Smooth muscle cell (in vitro differentiated cells): ENCODE measurements at regions not wholly inside any gene's neighbourhood (a gene's known extent, or its start where the extent isn't known, plus 50 kb on each side); places are given as distances from the start of the nearest gene placed in this dataset.

Experiments used
- DNase-seq: peaks from one replicate; lab custom pipeline; 2025; ENCODE audit not compliant: unreplicated experiment; lab: John Stamatoyannopoulos, UW
- H2AFZ ChIP-seq: fragments of 200-600 bp; sonication (generic); 2 replicates; pipeline ENCODE4 v1.6.0; 2016; ENCODE audit warnings: antibody characterized with exemption, low read depth, mild to moderate bottlenecking
- H3F3A ChIP-seq: fragments of 200-600 bp; sonication (generic); 2 replicates; pipeline ENCODE4 v1.6.0; 2017; ENCODE audit warnings: antibody characterized with exemption, low read depth
- H3K27ac ChIP-seq: fragments of 200-600 bp; sonication (generic); 2 replicates; pipeline ENCODE4 v1.5.1; 2016; ENCODE audit warnings: low read depth, mild to moderate bottlenecking
- H3K27me3 ChIP-seq: fragments of 200-600 bp; sonication (generic); 2 replicates; pipeline ENCODE4 v1.6.1; 2016; ENCODE audit warnings: low read depth, mild to moderate bottlenecking
- H3K36me3 ChIP-seq: fragments of 200-600 bp; sonication (generic); 2 replicates; pipeline ENCODE4 v1.5.1; 2016; ENCODE audit warnings: low read depth
- H3K4me1 ChIP-seq: fragments of 200-600 bp; sonication (generic); 2 replicates; pipeline ENCODE4 v1.5.1; 2016; ENCODE audit warnings: low read depth
- H3K4me2 ChIP-seq: fragments of 200-600 bp; sonication (generic); 2 replicates; pipeline ENCODE4 v1.6.0; 2016; ENCODE audit warnings: mild to moderate bottlenecking
- H3K4me3 ChIP-seq: fragments of 200-600 bp; sonication (generic); 2 replicates; pipeline ENCODE4 v1.5.1; 2016; ENCODE audit warnings: mild to moderate bottlenecking
- H3K79me2 ChIP-seq: fragments of 200-600 bp; sonication (generic); 2 replicates; pipeline ENCODE4 v1.6.0; 2016; ENCODE audit warnings: low read depth, mild to moderate bottlenecking
- H3K9ac ChIP-seq: fragments of 200-600 bp; sonication (generic); 2 replicates; pipeline ENCODE4 v1.6.0; 2016; ENCODE audit warnings: low read depth
- H3K9me3 ChIP-seq: fragments of 200-600 bp; sonication (generic); replicated peaks from 2 replicates; pipeline ENCODE4 v1.5.1; 2016; ENCODE audit warnings: low read depth
- H4K20me1 ChIP-seq: fragments of 200-600 bp; sonication (generic); 2 replicates; pipeline ENCODE4 v1.6.0; 2016; ENCODE audit warnings: low read depth
- CTCF ChIP-seq: fragments of 200-600 bp; sonication (generic); IDR thresholded peaks from 2 replicates; pipeline ENCODE4 v1.5.1; 2017; ENCODE audit warnings: borderline replicate concordance, mild to moderate bottlenecking, antibody characterized with exemption; ENCODE audit not compliant: insufficient read depth, poor library complexity, severe bottlenecking
- WGBS: methylation state at CpG from one replicate; pipeline ENCODE4 v1.1.7; 2016; ENCODE audit warnings: low lambda C conversion rate; 5-methylcytosine and 5-hydroxymethylcytosine counted together

- WGBS, result 86% methylated on average over 7 of the region's 7 CpGs
- no peak for TF ChIP-seq CTCF
Measured at GRCh38 chr14:59013672-59014298, 174.7 kb upstream of the DAAM1 start.

GRCh38 chr14:59015482-59015881 lies 173.0 kb upstream of the DAAM1 start:
- no peaks in the 10 kb centered on the region for H3K79me2 ChIP-seq
- H3K27me3 ChIP-seq, result no peaks in the 10 kb centered on the region
- TF ChIP-seq CTCF, result no peak
- H3F3A ChIP-seq, result no peaks in the 10 kb centered on the region
- H3K4me2 ChIP-seq, result no peak overlapping the region
- no peak overlapping the region for H3K9ac ChIP-seq
- peaks cover 5% of the 10 kb centered on the region for H3K36me3 ChIP-seq
- H3K27ac ChIP-seq, result no peak overlapping the region
- 85% methylated on average over 3 of the region's 3 CpGs for WGBS
- no peaks in the 10 kb centered on the region for H4K20me1 ChIP-seq
- DNase-seq, result no peak
- peaks cover 9% of the 10 kb centered on the region for H3K9me3 ChIP-seq
- H3K4me1 ChIP-seq, result no peaks in the 10 kb centered on the region
- no peak overlapping the region for H3K4me3 ChIP-seq
- no peak overlapping the region for H2AFZ ChIP-seq

More at GRCh38 chr14:59013672-59014298, 174.7 kb upstream of the DAAM1 start:
- Histone ChIP-seq H3K4me2 (no peak overlapping the region), H4K20me1 (no peaks in the 10 kb centered on the region), H3K4me1 (no peaks in the 10 kb centered on the region), H3K9ac (no peak overlapping the region), H2AFZ (no peak overlapping the region), H3F3A (no peaks in the 10 kb centered on the region), H3K79me2 (no peaks in the 10 kb centered on the region), H3K4me3 (no peak overlapping the region), H3K9me3 (peaks cover 9% of the 10 kb centered on the region), H3K36me3 (peaks cover 5% of the 10 kb centered on the region), H3K27ac (no peak overlapping the region), H3K27me3 (no peaks in the 10 kb centered on the region)
- DNase-seq, result no peak

GRCh38 chr14:59017285-59017965 lies 171.0 kb upstream of the DAAM1 start:
- no peak for DNase-seq
- Histone ChIP-seq H3K79me2 (no peaks in the 10 kb centered on the region), H3K27ac (no peak overlapping the region), H3K27me3 (no peaks in the 10 kb centered on the region), H2AFZ (no peak overlapping the region), H3K36me3 (peaks cover 3% of the 10 kb centered on the region), H3K4me3 (no peak overlapping the region), H3K4me1 (no peaks in the 10 kb centered on the region), H3K9ac (no peak overlapping the region), H3K9me3 (peaks cover 5% of the 10 kb centered on the region), H3K4me2 (no peak overlapping the region), H4K20me1 (no peaks in the 10 kb centered on the region), H3F3A (no peaks in the 10 kb centered on the region)
- 47% methylated on average over 5 of the region's 5 CpGs for WGBS
- no peak for TF ChIP-seq CTCF

GRCh38 chr14:59018460-59018859 lies 170.0 kb upstream of the DAAM1 start:
- no peak overlapping the region for H3K4me2 ChIP-seq
- no peaks in the 10 kb centered on the region for H3K4me1 ChIP-seq
- 61% methylated on average over 2 of the region's 2 CpGs for WGBS
- no peak overlapping the region for H2AFZ ChIP-seq
- no peak overlapping the region for H3K4me3 ChIP-seq
- H3K27me3 ChIP-seq, result no peaks in the 10 kb centered on the region
- no peak for TF ChIP-seq CTCF
- H4K20me1 ChIP-seq, result no peaks in the 10 kb centered on the region
- no peak for DNase-seq
- H3F3A ChIP-seq, result no peaks in the 10 kb centered on the region
- H3K36me3 ChIP-seq, result no peaks in the 10 kb centered on the region
- no peaks in the 10 kb centered on the region for H3K9me3 ChIP-seq
- H3K27ac ChIP-seq, result no peak overlapping the region
- no peaks in the 10 kb centered on the region for H3K79me2 ChIP-seq
- no peak overlapping the region for H3K9ac ChIP-seq
